Stomach (tissue), 4 donors: ENCODE measurements at regions not wholly inside any gene's neighbourhood (a gene's known extent, or its start where the extent isn't known, plus 50 kb on each side); places are given as distances from the start of the nearest gene placed in this dataset.

Source experiments
- CTCF ChIP-seq, 7 experiments: fragments of 450-650 bp in 4 of 7; fragments of 200-600 bp in 3 of 7; sonication (generic) in 3 of 7; IDR thresholded peaks; one replicate each; pipeline ENCODE4 v1.5.1; 2016 to 2019; ENCODE audit warnings: antibody characterized with exemption in 7 of 7, control low read depth in 2 of 7, mild to moderate bottlenecking in 1 of 7
- POLR2AphosphoS5 ChIP-seq, 3 donors: sonication (generic); formaldehyde crosslinking; IDR thresholded peaks; one replicate each; pipeline ENCODE4 v1.6.1; 2016; ENCODE audit warnings: antibody characterized with exemption in 3 of 3

DNA sequence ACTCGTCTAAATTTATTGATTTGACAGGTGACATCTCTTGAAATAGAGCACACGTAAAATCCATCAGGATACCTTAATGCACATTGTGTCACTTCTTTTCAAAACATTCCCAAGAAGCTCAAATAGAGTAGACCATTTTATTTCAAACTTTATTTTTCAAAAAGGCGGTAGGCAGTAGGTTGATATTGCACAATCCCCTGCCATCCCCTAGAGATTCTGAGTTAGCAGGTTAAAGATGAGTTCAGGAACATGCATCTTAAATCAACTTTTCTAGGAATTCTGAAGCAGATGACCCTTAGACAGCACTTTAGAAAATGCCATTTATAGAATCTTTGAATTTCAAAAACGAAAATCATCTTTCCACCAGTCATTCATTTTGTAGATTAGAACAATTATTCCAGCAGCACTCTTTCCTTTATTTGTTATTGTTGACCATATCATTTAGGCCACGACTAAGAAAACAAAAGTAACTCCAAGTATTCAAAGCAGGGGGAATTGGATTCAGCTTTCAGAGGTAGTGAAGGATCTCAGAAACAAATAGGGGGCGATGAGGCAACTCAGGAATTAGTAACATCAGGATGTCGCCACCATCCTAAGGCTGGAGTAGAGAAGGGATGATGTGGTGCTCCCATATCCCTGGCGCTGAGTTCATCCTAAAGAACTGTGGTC lies 198.2 kb upstream of the MCTP2 start:
- TF ChIP-seq POLR2AphosphoS5 (IDR thresholded peaks at IDR 0.05) (no peak), CTCF (IDR thresholded peaks at IDR 0.05) (no peak)
